ENCODE measurements at regions not wholly inside any gene's neighbourhood (a gene's known extent, or its start where the extent isn't known, plus 50 kb on each side); places are given as distances from the start of the nearest gene placed in this dataset.

DNA sequence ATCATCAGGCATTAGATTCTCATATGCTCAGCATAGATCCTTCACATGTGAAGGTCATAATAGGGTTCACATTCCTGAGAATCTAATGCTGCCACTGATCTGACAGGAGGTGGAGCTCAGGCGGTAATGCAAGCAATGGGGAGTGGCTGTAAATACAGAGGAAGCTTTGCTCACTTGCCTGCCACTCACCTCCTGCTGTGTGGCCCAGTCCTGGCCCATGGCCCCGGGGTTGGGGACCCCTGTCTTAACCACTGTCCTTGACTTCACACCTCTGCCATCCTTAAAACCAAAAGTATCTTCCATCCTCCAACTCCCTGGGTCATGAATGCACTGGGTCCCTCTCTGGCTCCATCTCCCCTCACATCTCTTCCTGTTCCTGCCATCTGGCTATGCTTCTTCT lies 129.1 kb downstream of the HMX1 start:
- no peak for TF ChIP-seq EP300 (IDR thresholded peaks at IDR 0.05)
- TF ChIP-seq, protein P1, sequence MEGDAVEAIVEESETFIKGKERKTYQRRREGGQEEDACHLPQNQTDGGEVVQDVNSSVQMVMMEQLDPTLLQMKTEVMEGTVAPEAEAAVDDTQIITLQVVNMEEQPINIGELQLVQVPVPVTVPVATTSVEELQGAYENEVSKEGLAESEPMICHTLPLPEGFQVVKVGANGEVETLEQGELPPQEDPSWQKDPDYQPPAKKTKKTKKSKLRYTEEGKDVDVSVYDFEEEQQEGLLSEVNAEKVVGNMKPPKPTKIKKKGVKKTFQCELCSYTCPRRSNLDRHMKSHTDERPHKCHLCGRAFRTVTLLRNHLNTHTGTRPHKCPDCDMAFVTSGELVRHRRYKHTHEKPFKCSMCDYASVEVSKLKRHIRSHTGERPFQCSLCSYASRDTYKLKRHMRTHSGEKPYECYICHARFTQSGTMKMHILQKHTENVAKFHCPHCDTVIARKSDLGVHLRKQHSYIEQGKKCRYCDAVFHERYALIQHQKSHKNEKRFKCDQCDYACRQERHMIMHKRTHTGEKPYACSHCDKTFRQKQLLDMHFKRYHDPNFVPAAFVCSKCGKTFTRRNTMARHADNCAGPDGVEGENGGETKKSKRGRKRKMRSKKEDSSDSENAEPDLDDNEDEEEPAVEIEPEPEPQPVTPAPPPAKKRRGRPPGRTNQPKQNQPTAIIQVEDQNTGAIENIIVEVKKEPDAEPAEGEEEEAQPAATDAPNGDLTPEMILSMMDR (IDR thresholded peaks at IDR 0.05), result no peak
- no peak for TF ChIP-seq POLR2A (IDR thresholded peaks at IDR 0.05)
- no peak for TF ChIP-seq POLR2AphosphoS5 (IDR thresholded peaks at IDR 0.05)

All from stomach (tissue), 4 donors.